Mesothelial cell of epicardium (in vitro differentiated cells): ENCODE measurements at regions not wholly inside any gene's neighbourhood (a gene's known extent, or its start where the extent isn't known, plus 50 kb on each side); places are given as distances from the start of the nearest gene placed in this dataset.
"Not testable (repeated sequence)": the region's sequence is repeated elsewhere in the genome, so short reads cannot be mapped to it uniquely, and the experiment has no call there.

Source experiments
- DNase-seq, 2 experiments: peaks; one replicate each; pipeline ENCODE4 v3.0.0; 2021; ENCODE audit warnings: low spot score in 2 of 2; ENCODE audit not compliant: unreplicated experiment in 2 of 2
- H3K27ac Mint-ChIP-seq: 2 replicates; pipeline ENCODE4 v1.8.0; 2021; ENCODE audit warnings: mixed read lengths
- H3K27me3 Mint-ChIP-seq: 2 replicates; pipeline ENCODE4 v1.8.0; 2021; ENCODE audit warnings: low read depth, mixed read lengths
- H3K36me3 Mint-ChIP-seq: 2 replicates; pipeline ENCODE4 v1.8.0; 2021; ENCODE audit warnings: mixed read lengths
- H3K4me1 Mint-ChIP-seq: 2 replicates; pipeline ENCODE4 v1.8.0; 2021; ENCODE audit warnings: mixed read lengths
- H3K4me3 Mint-ChIP-seq: 2 replicates; pipeline ENCODE4 v1.8.0; 2021; ENCODE audit warnings: mild to moderate bottlenecking, moderate library complexity, mixed read lengths
- H3K9me3 Mint-ChIP-seq: 2 replicates; pipeline ENCODE4 v1.8.0; 2021; ENCODE audit warnings: mixed read lengths
- TF ChIP-seq, protein P1 (sequence below): fragments of 200-600 bp; sonication (generic); IDR thresholded peaks from one replicate; pipeline ENCODE4 v1.5.0; 2021; ENCODE audit warnings: antibody characterized with exemption; ENCODE audit not compliant: unreplicated experiment

DNA sequence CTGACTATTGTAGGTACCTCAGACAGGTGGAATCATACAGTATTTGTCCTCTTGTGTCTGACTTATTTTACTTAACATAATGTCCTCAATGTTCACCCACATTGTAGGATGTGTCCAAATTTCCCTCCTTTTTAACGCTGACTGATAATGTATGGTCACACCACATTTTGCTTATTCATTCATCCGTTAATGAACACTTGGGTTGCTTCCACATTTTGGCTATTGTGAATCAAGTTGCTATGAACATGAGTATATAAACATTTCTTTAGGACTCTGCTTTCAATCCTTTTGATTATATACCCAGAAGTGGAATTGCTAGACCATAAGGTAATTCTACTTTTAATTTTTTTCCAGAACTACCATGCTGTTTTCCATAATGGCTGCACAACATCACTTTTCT is 87.0 kb upstream of the NDP start:
- no peaks in the 10 kb centered on the region for H3K4me1 Mint-ChIP-seq
- H3K27ac Mint-ChIP-seq, result no peak overlapping the region
- peaks cover 1% of the 10 kb centered on the region for H3K27me3 Mint-ChIP-seq
- H3K4me3 Mint-ChIP-seq, result no peak overlapping the region
- H3K36me3 Mint-ChIP-seq, result no peaks in the 10 kb centered on the region
- DNase-seq, result no peak
- H3K9me3 Mint-ChIP-seq, result peaks cover 22% of the 10 kb centered on the region
- TF ChIP-seq, protein P1, sequence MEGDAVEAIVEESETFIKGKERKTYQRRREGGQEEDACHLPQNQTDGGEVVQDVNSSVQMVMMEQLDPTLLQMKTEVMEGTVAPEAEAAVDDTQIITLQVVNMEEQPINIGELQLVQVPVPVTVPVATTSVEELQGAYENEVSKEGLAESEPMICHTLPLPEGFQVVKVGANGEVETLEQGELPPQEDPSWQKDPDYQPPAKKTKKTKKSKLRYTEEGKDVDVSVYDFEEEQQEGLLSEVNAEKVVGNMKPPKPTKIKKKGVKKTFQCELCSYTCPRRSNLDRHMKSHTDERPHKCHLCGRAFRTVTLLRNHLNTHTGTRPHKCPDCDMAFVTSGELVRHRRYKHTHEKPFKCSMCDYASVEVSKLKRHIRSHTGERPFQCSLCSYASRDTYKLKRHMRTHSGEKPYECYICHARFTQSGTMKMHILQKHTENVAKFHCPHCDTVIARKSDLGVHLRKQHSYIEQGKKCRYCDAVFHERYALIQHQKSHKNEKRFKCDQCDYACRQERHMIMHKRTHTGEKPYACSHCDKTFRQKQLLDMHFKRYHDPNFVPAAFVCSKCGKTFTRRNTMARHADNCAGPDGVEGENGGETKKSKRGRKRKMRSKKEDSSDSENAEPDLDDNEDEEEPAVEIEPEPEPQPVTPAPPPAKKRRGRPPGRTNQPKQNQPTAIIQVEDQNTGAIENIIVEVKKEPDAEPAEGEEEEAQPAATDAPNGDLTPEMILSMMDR, result no peak

DNA sequence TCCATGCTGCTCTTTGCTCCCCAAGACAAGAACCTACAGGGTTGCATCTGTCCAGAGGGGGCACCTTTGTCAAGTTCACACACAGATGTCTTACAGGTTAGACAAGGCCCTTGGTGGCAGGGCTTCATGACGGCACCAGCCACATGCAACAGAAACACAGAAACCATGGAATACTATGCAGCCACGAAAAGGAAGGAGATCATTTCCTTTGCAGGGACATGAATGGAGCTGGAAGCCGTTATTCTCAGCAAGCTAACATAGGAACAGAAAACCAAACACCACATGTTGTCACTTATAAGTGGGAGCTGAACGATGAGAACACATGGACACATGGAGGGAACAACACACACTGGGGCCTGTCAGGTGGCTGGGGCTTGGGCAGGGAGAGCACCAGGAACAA is 85.1 kb upstream of the NDP start:
- H3K4me1 Mint-ChIP-seq, result no peaks in the 10 kb centered on the region
- no peak overlapping the region for H3K27ac Mint-ChIP-seq
- H3K36me3 Mint-ChIP-seq, result no peaks in the 10 kb centered on the region
- peaks cover 22% of the 10 kb centered on the region for H3K9me3 Mint-ChIP-seq
- H3K27me3 Mint-ChIP-seq, result peaks cover 1% of the 10 kb centered on the region
- no peak overlapping the region for H3K4me3 Mint-ChIP-seq
- no peak for DNase-seq
- TF ChIP-seq, protein P1, result no peak

DNA sequence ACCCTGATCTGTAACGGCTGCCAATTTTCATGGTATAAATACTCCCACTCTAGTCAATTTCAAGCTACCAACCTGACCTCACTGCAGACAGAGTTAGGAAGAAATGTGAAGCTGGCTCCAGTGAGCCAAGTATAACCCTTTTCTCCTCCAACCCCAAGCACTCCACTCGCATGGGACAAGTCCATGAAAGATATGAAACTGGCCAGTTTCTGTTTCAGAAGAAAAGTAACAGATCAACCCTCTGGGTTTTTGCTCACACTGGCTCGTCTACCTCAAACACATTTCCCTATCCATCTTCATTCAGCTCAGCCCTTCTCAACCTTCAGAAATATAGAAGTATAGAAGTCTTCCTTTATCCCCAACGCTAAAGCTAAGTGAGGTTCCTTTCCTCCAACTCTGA is 82.4 kb upstream of the NDP start:
- DNase-seq, result no peak
- H3K36me3 Mint-ChIP-seq, result no peaks in the 10 kb centered on the region
- H3K4me1 Mint-ChIP-seq, result no peaks in the 10 kb centered on the region
- peaks cover 29% of the 10 kb centered on the region for H3K9me3 Mint-ChIP-seq
- no peak overlapping the region for H3K4me3 Mint-ChIP-seq
- peaks cover 1% of the 10 kb centered on the region for H3K27me3 Mint-ChIP-seq
- no peak overlapping the region for H3K27ac Mint-ChIP-seq
- TF ChIP-seq, protein P1, result no peak

DNA sequence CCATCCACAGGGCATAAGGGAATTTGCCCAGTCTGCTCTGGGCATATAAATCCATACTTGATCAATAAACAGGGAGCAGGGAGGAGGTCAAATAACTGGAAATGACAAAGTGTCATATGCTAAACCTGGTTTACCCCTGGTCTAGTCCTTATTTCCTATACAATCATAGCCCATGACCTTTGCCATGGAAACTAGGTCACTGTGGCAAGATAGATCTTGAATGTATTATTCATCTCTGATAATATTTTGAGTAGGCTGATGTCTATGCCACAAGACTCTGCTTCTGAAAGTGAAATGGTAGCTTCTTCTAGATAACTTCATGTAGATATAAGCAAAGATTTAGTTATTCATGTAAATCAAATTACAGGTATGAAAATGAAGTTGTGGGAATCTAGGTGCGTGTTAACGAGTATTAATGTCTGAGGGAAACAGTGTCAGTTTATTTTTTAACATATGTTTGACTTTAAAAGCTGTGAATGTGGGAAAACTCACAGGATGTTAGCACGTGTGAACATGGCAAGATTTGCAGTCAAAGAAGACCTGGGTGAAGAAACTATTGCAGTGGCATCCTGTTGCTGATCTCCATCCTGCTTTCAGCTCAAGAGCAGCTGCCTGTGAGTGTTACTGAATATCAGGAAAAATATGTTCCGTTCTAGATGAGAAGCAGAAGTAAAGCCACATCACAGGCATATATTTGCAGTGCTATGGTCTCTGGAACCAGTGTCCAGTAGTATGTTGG is 81.8 kb upstream of the NDP start:
- peaks cover 1% of the 10 kb centered on the region for H3K27me3 Mint-ChIP-seq
- H3K4me3 Mint-ChIP-seq, result no peak overlapping the region
- DNase-seq, result no peak
- H3K27ac Mint-ChIP-seq, result no peak overlapping the region
- H3K9me3 Mint-ChIP-seq, result peaks cover 27% of the 10 kb centered on the region
- TF ChIP-seq, protein P1, result no peak
- no peaks in the 10 kb centered on the region for H3K4me1 Mint-ChIP-seq
- no peaks in the 10 kb centered on the region for H3K36me3 Mint-ChIP-seq

DNA sequence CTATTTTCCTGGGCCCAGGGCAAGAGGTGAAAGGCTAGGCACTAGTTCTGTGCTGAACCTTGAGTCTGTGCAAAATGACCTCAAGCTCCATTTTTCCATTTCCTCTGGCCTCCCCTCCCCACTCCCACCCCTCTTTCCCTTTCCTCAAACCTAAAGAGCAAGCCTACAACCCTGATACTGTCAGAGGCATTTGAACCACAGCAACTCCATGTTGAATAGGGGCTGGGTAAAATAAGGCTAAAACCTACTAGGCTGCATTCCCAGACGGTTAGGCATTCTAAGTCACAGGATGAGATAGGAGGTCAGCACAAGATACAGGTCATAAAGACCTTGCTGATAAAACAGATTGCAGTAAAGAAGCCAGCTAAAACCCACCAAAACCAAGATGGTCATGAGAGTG is 71.9 kb upstream of the NDP start:
- not testable (repeated sequence) for DNase-seq, H3K36me3 Mint-ChIP-seq, H3K4me3 Mint-ChIP-seq, H3K27me3 Mint-ChIP-seq, H3K27ac Mint-ChIP-seq, H3K4me1 Mint-ChIP-seq
- H3K9me3 Mint-ChIP-seq, result peaks cover 62% of the 10 kb centered on the region

DNA sequence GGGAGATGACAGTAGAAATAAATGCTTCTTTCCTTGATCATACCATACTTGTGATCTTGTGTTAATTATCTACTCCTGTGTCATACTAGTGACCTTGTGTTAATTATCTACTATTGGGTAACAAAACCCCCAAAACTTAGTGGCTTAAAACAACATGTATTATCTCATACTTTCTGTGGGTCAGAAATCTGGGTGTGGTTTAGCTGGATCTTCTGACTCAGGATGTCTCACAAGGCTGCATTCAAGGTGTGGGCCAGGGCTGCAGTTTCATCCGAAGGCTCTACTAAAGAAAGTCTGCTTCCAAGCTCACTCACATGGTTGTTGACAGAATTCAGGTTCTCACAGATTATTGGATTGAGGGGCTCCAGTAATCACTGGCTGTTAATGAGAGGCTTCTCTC is 70.3 kb upstream of the NDP start:
- DNase-seq, result no peak
- Mint-ChIP-seq H3K4me3 (no peak overlapping the region), H3K27ac (no peak overlapping the region), H3K9me3 (peaks cover 65% of the 10 kb centered on the region), H3K36me3 (no peaks in the 10 kb centered on the region), H3K4me1 (no peaks in the 10 kb centered on the region), H3K27me3 (no peaks in the 10 kb centered on the region)
- TF ChIP-seq, protein P1, result no peak
